GM18498 (cell line): ENCODE measurements at regions not wholly inside any gene's neighbourhood (a gene's known extent, or its start where the extent isn't known, plus 50 kb on each side); places are given as distances from the start of the nearest gene placed in this dataset.
"Not testable (repeated sequence)": the region's sequence is repeated elsewhere in the genome, so short reads cannot be mapped to it uniquely, and the experiment has no call there.

ENCODE experiments used
- ATAC-seq: cut with Tn5 transposase; IDR thresholded peaks from one replicate; pipeline ENCODE4 v1.9.1; 2021; ENCODE audit warnings: mild to moderate bottlenecking, moderate library complexity; ENCODE audit not compliant: unreplicated experiment

GRCh38 chr12:33044447-33044846, 147.9 kb upstream of the PKP2 start:
- ATAC-seq = no peak

- no peak for ATAC-seq
Measured at GRCh38 chr12:33041562-33041961, 145.0 kb upstream of the PKP2 start.

GRCh38 chr12:33033999-33034398, 137.4 kb upstream of the PKP2 start:
- ATAC-seq = not testable (repeated sequence)

GRCh38 chr12:33026791-33027190, 130.2 kb upstream of the PKP2 start:
- ATAC-seq = no peak

- not testable (repeated sequence) for ATAC-seq
Measured at GRCh38 chr12:33022724-33023123, 126.1 kb upstream of the PKP2 start.

GRCh38 chr12:33017029-33017428, 120.5 kb upstream of the PKP2 start:
- not testable (repeated sequence) for ATAC-seq

- no peak for ATAC-seq
Measured at GRCh38 chr12:33012226-33012625, 115.6 kb upstream of the PKP2 start.

- ATAC-seq = no peak
Measured at GRCh38 chr12:33006106-33006505, 109.5 kb upstream of the PKP2 start.

- ATAC-seq = no peak
Measured at GRCh38 chr12:33000016-33000415, 103.4 kb upstream of the PKP2 start.

GRCh38 chr12:32997471-32997870, 100.9 kb upstream of the PKP2 start:
- no peak for ATAC-seq

- no peak for ATAC-seq
Measured at GRCh38 chr12:32995623-32996022, 99.0 kb upstream of the PKP2 start.

GRCh38 chr12:32993404-32993803, 96.8 kb upstream of the PKP2 start:
- no peak for ATAC-seq

- ATAC-seq = no peak
Measured at GRCh38 chr12:32989705-32990104, 93.1 kb upstream of the PKP2 start.

GRCh38 chr12:32988982-32989381, 92.4 kb upstream of the PKP2 start:
- no peak for ATAC-seq

- no peak for ATAC-seq
Measured at GRCh38 chr12:32987512-32987911, 90.9 kb upstream of the PKP2 start.

GRCh38 chr12:32983968-32984367, 87.4 kb upstream of the PKP2 start:
- ATAC-seq = no peak

GRCh38 chr12:32983332-32983731, 86.8 kb upstream of the PKP2 start:
- ATAC-seq = no peak

- no peak for ATAC-seq
Measured at GRCh38 chr12:32981139-32981538, 84.6 kb upstream of the PKP2 start.

GRCh38 chr12:32975122-32975521, 78.5 kb upstream of the PKP2 start:
- ATAC-seq = no peak

GRCh38 chr12:32970465-32971110, 74.0 kb upstream of the PKP2 start:
- ATAC-seq = no peak

- no peak for ATAC-seq
Measured at GRCh38 chr12:32964981-32965585, 68.5 kb upstream of the PKP2 start.

GRCh38 chr12:32956418-32956817, 59.8 kb upstream of the PKP2 start:
- not testable (repeated sequence) for ATAC-seq

- no peak for ATAC-seq
Measured at GRCh38 chr12:32952681-32953080, 56.1 kb upstream of the PKP2 start.
